GM12872 (cell line): ENCODE measurements at regions not wholly inside any gene's neighbourhood (a gene's known extent, or its start where the extent isn't known, plus 50 kb on each side); places are given as distances from the start of the nearest gene placed in this dataset.

Source experiments
- TF ChIP-seq, protein P1 (sequence below): IDR thresholded peaks from 3 replicates; pipeline ENCODE4 v1.5.1; 2011; ENCODE audit warnings: low read depth, mild to moderate bottlenecking, low read length, moderate library complexity; ENCODE audit not compliant: insufficient read depth

DNA sequence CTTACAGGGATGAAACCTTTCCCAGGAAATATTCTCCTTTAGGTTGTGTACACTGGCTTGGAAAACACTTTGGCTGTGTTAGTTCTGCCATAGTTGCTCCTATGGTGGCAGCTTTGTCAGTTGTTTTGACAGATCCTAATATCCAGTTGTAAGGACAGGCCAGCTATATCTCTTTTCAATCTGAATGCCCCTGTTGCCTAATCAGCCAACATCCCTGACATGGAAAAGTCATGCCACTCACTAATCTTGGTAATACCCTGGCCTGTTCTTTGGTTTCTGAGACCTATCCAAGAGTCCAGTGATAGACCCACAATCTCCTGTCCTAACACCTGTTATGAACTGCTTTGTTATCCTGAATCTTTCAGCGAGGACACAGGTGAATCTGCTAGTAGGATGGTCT is 148.8 kb downstream of the MRPL39 start:
- TF ChIP-seq, protein P1, sequence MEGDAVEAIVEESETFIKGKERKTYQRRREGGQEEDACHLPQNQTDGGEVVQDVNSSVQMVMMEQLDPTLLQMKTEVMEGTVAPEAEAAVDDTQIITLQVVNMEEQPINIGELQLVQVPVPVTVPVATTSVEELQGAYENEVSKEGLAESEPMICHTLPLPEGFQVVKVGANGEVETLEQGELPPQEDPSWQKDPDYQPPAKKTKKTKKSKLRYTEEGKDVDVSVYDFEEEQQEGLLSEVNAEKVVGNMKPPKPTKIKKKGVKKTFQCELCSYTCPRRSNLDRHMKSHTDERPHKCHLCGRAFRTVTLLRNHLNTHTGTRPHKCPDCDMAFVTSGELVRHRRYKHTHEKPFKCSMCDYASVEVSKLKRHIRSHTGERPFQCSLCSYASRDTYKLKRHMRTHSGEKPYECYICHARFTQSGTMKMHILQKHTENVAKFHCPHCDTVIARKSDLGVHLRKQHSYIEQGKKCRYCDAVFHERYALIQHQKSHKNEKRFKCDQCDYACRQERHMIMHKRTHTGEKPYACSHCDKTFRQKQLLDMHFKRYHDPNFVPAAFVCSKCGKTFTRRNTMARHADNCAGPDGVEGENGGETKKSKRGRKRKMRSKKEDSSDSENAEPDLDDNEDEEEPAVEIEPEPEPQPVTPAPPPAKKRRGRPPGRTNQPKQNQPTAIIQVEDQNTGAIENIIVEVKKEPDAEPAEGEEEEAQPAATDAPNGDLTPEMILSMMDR = no peak

DNA sequence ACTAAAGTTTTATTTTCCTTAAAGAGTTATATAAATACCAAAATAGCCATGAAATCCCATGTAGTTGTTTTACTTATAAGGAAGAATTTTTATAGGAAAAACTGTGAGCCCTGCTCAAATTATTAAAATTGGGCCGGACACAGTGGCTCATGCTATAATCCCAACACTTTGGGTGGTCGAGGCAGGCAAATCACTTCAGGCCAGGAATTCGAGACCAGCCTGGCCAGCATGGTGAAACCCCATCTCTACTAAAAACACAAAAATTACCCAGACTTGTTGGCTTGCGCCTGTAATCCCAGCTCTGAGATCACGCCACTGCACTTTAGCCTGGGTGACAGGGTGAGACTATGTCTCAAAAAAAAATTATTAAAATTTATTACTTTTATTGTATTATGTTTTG is 149.3 kb downstream of the MRPL39 start:
- TF ChIP-seq, protein P1 = no peak

DNA sequence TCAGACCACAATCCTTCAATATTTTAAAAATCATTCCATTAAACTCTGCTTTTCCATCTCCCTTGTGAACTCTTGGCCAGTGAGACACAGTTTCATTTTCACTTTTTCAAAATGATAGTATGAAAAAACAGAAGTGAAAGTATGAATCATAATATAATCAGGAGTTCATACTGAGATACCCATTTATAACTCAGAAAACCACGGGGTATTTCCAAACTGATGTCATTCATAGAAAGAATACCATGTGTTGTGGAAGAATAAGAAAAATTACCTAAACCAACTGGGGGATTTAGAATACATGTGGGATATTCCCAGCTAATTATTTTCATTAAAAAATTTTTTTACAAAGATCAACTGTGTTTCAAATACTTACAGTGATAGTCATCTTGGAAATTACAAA is 149.9 kb downstream of the MRPL39 start:
- TF ChIP-seq, protein P1 = no peak

DNA sequence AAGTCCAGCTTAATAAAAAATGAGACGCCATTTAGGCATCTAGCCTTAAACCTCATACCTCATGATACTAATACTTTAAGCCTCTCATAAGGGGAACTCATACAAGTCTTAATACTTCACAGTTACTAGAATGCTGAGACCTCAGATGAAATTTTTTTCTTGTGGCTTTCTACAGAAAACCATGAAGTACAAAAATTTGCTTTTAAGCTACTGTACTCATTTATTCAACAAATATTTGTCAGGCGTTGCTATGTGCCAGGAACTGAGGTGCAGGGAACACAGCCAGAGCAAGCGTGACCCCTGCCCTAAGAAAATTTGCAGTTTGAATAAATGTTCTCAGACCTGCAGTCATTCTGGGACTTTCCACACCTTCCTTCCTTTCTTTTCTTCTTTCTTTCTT is 150.6 kb downstream of the MRPL39 start:
- TF ChIP-seq, protein P1 = no peak

DNA sequence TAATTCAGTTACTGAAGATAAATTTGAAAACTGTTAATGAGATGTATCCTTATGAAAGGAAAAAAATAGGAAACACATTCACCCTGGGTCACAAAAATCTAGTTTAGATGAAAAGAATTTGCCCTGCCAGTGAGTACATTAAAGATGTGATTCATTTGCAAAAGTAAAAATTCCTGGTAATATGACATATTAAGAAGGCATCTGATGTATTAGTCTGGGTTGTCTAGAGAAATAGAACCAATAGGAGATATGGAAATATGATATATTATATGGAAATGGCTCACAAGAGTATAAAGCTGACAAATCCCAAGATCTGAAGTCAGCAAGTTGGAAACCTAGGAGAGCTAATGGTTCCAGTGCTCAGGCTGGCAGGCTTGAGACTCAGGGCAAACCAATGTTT is 153.8 kb downstream of the MRPL39 start:
- TF ChIP-seq, protein P1 = no peak

DNA sequence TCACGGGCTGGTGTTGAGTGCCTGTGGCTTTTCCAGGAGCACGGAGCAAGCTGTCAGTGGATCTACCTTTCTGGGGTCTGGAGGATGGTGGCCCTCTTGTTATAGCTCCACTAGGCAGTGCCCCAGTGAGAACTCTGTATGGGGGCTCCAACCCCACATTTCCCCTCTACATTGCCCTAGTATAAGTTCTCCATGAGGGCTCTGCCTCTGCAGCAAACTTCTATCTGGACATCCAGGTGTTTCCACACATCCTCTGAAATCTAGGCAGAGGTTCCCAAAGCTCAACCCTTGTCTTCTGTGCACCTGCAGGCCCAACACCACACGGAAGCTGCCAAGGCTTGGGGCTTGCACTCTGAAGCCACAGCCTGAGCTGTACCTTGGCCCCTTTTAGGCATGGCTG is 157.3 kb downstream of the MRPL39 start:
- TF ChIP-seq, protein P1 = no peak

DNA sequence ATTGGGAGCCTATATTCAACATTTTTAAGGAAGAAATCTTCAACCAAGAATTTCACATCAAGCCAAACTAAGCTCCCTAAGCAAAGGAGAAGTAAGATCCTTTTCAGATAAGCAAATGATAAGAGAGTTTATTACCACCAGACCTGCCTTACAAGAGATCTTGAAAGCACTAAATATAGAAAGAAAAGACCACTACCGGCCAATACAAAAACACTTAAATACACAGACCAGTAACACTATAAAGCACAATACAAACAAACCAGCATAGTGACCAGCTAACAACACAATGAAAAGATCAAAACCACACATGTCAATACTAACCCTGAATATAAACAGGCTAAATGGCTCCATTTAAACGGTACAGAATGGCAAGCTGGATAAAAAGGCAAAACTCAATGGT is 165.4 kb downstream of the MRPL39 start:
- TF ChIP-seq, protein P1 = no peak

DNA sequence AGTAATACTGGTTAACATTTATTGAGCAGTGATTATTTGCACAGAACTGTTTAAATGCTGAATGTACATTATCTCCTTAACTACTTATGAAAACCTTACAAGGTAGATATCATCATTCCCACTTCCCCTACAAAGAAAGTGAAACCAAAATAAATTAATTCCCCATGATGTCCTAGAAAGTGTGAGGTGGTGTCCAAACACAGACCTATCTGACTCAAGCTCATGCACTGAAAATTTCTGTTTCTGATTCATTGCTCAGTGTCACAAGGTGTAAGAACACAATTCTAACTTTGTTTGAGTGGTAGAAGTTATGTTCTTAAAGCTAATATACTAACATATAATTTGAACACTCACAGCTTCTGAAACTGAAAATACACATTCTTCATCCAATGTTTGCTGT is 178.7 kb downstream of the MRPL39 start:
- TF ChIP-seq, protein P1 = no peak
